ENCODE measurements at regions not wholly inside any gene's neighbourhood (a gene's known extent, or its start where the extent isn't known, plus 50 kb on each side); places are given as distances from the start of the nearest gene placed in this dataset.

DNA sequence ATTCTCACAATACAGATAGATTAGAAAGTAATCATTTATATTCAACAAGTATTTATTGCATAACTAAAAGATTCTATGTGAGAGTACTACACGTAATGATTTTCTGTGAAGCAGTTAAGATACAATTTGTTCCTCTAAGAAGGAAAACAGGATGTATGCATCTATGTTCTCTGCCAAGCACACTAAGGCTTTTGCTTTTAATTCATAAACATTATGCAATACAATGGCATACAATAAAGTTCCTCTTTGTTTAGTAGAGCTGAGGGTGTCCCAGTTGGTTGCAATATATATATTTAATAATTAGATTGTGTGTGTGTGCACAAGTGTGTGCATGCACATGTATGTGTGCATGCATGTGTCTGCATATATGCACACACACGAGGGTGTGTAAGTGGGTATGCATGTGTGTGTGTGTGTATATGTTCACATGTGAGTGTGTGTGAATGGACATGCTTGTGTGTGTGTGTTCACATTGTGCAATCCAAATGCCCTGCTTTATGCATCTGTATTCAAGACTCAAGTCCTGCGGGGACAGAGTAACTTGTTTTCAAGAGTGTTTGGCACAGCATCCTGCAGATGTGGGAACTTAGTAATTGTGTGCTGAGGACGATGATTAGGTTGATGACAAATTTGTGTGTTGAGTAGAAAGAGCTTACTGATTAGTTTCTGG, 481.5 kb upstream of the KLF6 start:
- TF ChIP-seq, protein P1, sequence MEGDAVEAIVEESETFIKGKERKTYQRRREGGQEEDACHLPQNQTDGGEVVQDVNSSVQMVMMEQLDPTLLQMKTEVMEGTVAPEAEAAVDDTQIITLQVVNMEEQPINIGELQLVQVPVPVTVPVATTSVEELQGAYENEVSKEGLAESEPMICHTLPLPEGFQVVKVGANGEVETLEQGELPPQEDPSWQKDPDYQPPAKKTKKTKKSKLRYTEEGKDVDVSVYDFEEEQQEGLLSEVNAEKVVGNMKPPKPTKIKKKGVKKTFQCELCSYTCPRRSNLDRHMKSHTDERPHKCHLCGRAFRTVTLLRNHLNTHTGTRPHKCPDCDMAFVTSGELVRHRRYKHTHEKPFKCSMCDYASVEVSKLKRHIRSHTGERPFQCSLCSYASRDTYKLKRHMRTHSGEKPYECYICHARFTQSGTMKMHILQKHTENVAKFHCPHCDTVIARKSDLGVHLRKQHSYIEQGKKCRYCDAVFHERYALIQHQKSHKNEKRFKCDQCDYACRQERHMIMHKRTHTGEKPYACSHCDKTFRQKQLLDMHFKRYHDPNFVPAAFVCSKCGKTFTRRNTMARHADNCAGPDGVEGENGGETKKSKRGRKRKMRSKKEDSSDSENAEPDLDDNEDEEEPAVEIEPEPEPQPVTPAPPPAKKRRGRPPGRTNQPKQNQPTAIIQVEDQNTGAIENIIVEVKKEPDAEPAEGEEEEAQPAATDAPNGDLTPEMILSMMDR (tag by site-specific recombination; IDR thresholded peaks at IDR 0.05), result no peak
- TF ChIP-seq, protein P2, sequence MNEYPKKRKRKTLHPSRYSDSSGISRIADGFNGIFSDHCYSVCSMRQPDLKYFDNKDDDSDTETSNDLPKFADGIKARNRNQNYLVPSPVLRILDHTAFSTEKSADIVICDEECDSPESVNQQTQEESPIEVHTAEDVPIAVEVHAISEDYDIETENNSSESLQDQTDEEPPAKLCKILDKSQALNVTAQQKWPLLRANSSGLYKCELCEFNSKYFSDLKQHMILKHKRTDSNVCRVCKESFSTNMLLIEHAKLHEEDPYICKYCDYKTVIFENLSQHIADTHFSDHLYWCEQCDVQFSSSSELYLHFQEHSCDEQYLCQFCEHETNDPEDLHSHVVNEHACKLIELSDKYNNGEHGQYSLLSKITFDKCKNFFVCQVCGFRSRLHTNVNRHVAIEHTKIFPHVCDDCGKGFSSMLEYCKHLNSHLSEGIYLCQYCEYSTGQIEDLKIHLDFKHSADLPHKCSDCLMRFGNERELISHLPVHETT (tag by site-specific recombination; IDR thresholded peaks at IDR 0.05), result no peak
- TF ChIP-seq, protein P3, sequence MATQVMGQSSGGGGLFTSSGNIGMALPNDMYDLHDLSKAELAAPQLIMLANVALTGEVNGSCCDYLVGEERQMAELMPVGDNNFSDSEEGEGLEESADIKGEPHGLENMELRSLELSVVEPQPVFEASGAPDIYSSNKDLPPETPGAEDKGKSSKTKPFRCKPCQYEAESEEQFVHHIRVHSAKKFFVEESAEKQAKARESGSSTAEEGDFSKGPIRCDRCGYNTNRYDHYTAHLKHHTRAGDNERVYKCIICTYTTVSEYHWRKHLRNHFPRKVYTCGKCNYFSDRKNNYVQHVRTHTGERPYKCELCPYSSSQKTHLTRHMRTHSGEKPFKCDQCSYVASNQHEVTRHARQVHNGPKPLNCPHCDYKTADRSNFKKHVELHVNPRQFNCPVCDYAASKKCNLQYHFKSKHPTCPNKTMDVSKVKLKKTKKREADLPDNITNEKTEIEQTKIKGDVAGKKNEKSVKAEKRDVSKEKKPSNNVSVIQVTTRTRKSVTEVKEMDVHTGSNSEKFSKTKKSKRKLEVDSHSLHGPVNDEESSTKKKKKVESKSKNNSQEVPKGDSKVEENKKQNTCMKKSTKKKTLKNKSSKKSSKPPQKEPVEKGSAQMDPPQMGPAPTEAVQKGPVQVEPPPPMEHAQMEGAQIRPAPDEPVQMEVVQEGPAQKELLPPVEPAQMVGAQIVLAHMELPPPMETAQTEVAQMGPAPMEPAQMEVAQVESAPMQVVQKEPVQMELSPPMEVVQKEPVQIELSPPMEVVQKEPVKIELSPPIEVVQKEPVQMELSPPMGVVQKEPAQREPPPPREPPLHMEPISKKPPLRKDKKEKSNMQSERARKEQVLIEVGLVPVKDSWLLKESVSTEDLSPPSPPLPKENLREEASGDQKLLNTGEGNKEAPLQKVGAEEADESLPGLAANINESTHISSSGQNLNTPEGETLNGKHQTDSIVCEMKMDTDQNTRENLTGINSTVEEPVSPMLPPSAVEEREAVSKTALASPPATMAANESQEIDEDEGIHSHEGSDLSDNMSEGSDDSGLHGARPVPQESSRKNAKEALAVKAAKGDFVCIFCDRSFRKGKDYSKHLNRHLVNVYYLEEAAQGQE (tag by site-specific recombination; IDR thresholded peaks at IDR 0.05), result no peak
- no peak for TF ChIP-seq ZNF114 (tag by site-specific recombination; IDR thresholded peaks at IDR 0.05)
- TF ChIP-seq ZNF121 (tag by site-specific recombination; IDR thresholded peaks at IDR 0.05), result no peak
- TF ChIP-seq, protein P4, sequence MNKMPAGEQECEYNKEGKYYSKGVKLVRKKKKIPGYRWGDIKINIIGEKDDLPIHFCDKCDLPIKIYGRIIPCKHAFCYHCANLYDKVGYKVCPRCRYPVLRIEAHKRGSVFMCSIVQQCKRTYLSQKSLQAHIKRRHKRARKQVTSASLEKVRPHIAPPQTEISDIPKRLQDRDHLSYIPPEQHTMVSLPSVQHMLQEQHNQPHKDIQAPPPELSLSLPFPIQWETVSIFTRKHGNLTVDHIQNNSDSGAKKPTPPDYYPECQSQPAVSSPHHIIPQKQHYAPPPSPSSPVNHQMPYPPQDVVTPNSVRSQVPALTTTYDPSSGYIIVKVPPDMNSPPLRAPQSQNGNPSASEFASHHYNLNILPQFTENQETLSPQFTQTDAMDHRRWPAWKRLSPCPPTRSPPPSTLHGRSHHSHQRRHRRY (tag by site-specific recombination; IDR thresholded peaks at IDR 0.05), result no peak
- no peak for TF ChIP-seq ZBTB20 (tag by site-specific recombination; IDR thresholded peaks at IDR 0.05)
- TF ChIP-seq FEZF1 (tag by site-specific recombination; IDR thresholded peaks at IDR 0.05), result no peak
- no peak for TF ChIP-seq ZNF785 (tag by site-specific recombination; IDR thresholded peaks at IDR 0.05)
